ENCODE measurements at regions not wholly inside any gene's neighbourhood (a gene's known extent, or its start where the extent isn't known, plus 50 kb on each side); places are given as distances from the start of the nearest gene placed in this dataset.

DNA sequence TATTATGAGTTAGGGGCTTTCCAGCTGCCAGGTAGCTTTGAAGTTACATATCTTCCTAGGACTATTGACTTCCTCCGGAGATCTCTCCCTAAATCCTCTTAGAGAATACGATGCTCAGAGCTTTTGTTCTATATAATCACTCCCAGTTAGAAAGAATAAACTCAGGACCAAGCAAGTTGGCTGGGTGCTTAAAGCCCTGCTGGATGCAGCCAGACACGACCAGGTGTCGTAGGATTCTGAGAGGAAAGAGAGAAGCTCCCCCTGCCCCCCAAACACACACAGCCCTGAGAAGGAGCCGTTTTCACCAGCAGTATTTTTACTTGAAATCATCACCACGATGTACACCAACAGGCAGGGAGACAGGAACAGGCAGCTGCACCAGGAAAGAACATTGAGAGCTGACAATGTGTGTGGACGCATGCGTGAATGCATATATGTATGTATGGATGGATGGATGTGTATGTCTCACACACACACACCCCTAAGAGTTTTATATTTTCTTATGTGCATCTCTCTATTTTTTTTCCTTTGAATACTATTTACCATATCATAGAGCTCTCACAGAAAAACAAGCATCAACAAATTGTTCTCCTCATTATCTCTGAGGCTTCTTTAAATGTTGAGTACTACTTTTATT lies 382.6 kb downstream of the EPHA4 start:
- ChIA-PET POLR2A (no interaction called here), CTCF (no interaction called here)
- H3K4me3 Mint-ChIP-seq = no peak overlapping the region
- no peaks in the 10 kb centered on the region for H3K4me1 Mint-ChIP-seq (ENCODE audit: low read depth)
- Histone ChIP-seq H3K9me3 (ENCODE audit: control insufficient read depth in 1 of 2, insufficient read depth in 1 of 2, low read length in 2 of 2) (no peaks in the 10 kb centered on the region), H3K36me3 (ENCODE audit: insufficient read depth, low read length) (no peaks in the 10 kb centered on the region), H3K4me1 (ENCODE audit: insufficient read depth, low read length) (no peaks in the 10 kb centered on the region), H3K27me3 (ENCODE audit: control insufficient read depth in 1 of 2, insufficient read depth in 2 of 2, low read length in 2 of 2) (peaks cover 0 to 4% of the 10 kb centered on the region in 2 experiments), H3K4me3 (ENCODE audit: low read length) (no peak overlapping the region), H3K27ac (ENCODE audit: low read depth in 1 of 2, low read length in 2 of 2) (no peak overlapping the region)
- no peak for DNase-seq
- intact Hi-C loops (cut with DNase I, micrococcal nuclease) = no loop called here
- no peaks in the 10 kb centered on the region for H3K36me3 Mint-ChIP-seq (ENCODE audit: low read depth)
- no peak for TF ChIP-seq CTCF (IDR thresholded peaks at IDR 0.05)
- no peaks in the 10 kb centered on the region for H3K9me3 Mint-ChIP-seq
- ATAC-seq (ENCODE audit: poor library complexity) = no peak
- H3K27me3 Mint-ChIP-seq = no peaks in the 10 kb centered on the region
- H3K27ac Mint-ChIP-seq = no peak overlapping the region

- no peaks in the 10 kb centered on the region for H3K36me3 ChIP-seq (ENCODE audit: insufficient read depth, low read length)
- no peaks in the 10 kb centered on the region for H3K27me3 ChIP-seq (ENCODE audit: control insufficient read depth in 1 of 2, insufficient read depth in 2 of 2, low read length in 2 of 2)
- H3K9me3 ChIP-seq (ENCODE audit: control insufficient read depth in 1 of 2, insufficient read depth in 1 of 2, low read length in 2 of 2) = no peaks in the 10 kb centered on the region
- no peaks in the 10 kb centered on the region for H3K4me1 Mint-ChIP-seq (ENCODE audit: low read depth)
- intact Hi-C loops (cut with DNase I, micrococcal nuclease) = no loop called here
- ATAC-seq (ENCODE audit: poor library complexity) (no peak), DNase-seq (no peak)
- no peak overlapping the region for H3K27ac ChIP-seq (ENCODE audit: low read depth in 1 of 2, low read length in 2 of 2)
- H3K4me3 ChIP-seq (ENCODE audit: low read length) = no peak overlapping the region
- ChIA-PET CTCF (no interaction called here), POLR2A (no interaction called here)
- TF ChIP-seq CTCF (IDR thresholded peaks at IDR 0.05) = no peak
- H3K27ac Mint-ChIP-seq = no peak overlapping the region
- H3K4me3 Mint-ChIP-seq = no peak overlapping the region
- no peaks in the 10 kb centered on the region for H3K27me3 Mint-ChIP-seq
- no peaks in the 10 kb centered on the region for H3K4me1 ChIP-seq (ENCODE audit: insufficient read depth, low read length)
- no peaks in the 10 kb centered on the region for H3K9me3 Mint-ChIP-seq
- no peaks in the 10 kb centered on the region for H3K36me3 Mint-ChIP-seq (ENCODE audit: low read depth)
Observed at GRCh38 chr2:221195829-221196228, 376.3 kb downstream of the EPHA4 start.

GRCh38 chr2:221197225-221197856 lies 374.8 kb downstream of the EPHA4 start:
- ChIA-PET CTCF (no interaction called here), POLR2A (no interaction called here)
- H3K4me3 ChIP-seq (ENCODE audit: low read length) = no peak overlapping the region
- Mint-ChIP-seq H3K4me1 (ENCODE audit: low read depth) (no peaks in the 10 kb centered on the region), H3K9me3 (no peaks in the 10 kb centered on the region), H3K27ac (no peak overlapping the region), H3K27me3 (no peaks in the 10 kb centered on the region), H3K4me3 (no peak overlapping the region), H3K36me3 (ENCODE audit: low read depth) (no peaks in the 10 kb centered on the region)
- intact Hi-C loops (cut with DNase I, micrococcal nuclease) = no loop called here
- no peaks in the 10 kb centered on the region for H3K9me3 ChIP-seq (ENCODE audit: control insufficient read depth in 1 of 2, insufficient read depth in 1 of 2, low read length in 2 of 2)
- no peaks in the 10 kb centered on the region for H3K36me3 ChIP-seq (ENCODE audit: insufficient read depth, low read length)
- no peaks in the 10 kb centered on the region for H3K4me1 ChIP-seq (ENCODE audit: insufficient read depth, low read length)
- H3K27me3 ChIP-seq (ENCODE audit: control insufficient read depth in 1 of 2, insufficient read depth in 2 of 2, low read length in 2 of 2) = no peaks in the 10 kb centered on the region
- no peak overlapping the region for H3K27ac ChIP-seq (ENCODE audit: low read depth in 1 of 2, low read length in 2 of 2)
- DNase-seq (no peak), ATAC-seq (ENCODE audit: poor library complexity) (no peak)
- TF ChIP-seq CTCF (IDR thresholded peaks at IDR 0.05) = no peak
